Tibial nerve (tissue), 3 donors: ENCODE measurements at regions not wholly inside any gene's neighbourhood (a gene's known extent, or its start where the extent isn't known, plus 50 kb on each side); places are given as distances from the start of the nearest gene placed in this dataset.

Experiments
- POLR2A ChIP-seq, 2 donors: fragments of 450-650 bp; IDR thresholded peaks; one replicate each; pipeline ENCODE4 v1.6.1; 2017; ENCODE audit warnings: antibody characterized with exemption in 2 of 2, mild to moderate bottlenecking in 2 of 2, moderate library complexity in 2 of 2
- TF ChIP-seq, protein P1 (sequence below), 5 experiments: fragments of 200-600 bp in 3 of 5; fragments of 450-650 bp in 2 of 5; sonication (generic) in 3 of 5; IDR thresholded peaks; one replicate each; pipeline ENCODE4 v1.5.1; 2016 to 2019; ENCODE audit warnings: antibody characterized with exemption in 5 of 5, mild to moderate bottlenecking in 3 of 5, moderate library complexity in 2 of 5

DNA sequence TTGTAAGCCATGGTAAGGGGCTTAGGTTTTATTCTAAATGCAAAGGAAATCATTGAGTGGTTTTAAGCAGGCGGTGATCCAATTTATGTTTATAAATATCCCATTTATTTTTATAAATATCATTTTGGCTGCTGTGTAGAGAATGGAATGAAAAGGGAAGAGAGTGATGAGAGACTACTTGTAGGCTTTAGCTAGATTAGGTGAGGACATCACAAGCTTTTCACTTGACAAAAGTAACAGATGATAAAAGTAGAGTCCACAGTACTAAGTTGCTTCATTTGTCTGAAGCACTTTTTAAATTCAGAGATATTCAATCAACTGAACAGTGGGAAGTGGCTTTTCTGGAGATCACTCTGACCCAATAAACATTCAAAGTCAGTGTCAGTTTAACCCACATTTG is 65.4 kb upstream of the FSHR start:
- TF ChIP-seq, protein P1, sequence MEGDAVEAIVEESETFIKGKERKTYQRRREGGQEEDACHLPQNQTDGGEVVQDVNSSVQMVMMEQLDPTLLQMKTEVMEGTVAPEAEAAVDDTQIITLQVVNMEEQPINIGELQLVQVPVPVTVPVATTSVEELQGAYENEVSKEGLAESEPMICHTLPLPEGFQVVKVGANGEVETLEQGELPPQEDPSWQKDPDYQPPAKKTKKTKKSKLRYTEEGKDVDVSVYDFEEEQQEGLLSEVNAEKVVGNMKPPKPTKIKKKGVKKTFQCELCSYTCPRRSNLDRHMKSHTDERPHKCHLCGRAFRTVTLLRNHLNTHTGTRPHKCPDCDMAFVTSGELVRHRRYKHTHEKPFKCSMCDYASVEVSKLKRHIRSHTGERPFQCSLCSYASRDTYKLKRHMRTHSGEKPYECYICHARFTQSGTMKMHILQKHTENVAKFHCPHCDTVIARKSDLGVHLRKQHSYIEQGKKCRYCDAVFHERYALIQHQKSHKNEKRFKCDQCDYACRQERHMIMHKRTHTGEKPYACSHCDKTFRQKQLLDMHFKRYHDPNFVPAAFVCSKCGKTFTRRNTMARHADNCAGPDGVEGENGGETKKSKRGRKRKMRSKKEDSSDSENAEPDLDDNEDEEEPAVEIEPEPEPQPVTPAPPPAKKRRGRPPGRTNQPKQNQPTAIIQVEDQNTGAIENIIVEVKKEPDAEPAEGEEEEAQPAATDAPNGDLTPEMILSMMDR (IDR thresholded peaks at IDR 0.05) = no peak
- no peak for TF ChIP-seq POLR2A (IDR thresholded peaks at IDR 0.05)
